ENCODE measurements at regions not wholly inside any gene's neighbourhood (a gene's known extent, or its start where the extent isn't known, plus 50 kb on each side); places are given as distances from the start of the nearest gene placed in this dataset.

- Histone ChIP-seq H3K9me3 (no peaks in the 10 kb centered on the region), H3K4me1 (no peaks in the 10 kb centered on the region), H3K36me3 (no peaks in the 10 kb centered on the region), H3K27me3 (no peaks in the 10 kb centered on the region), H3K27ac (no peak overlapping the region), H3K4me3 (no peak overlapping the region)
- TF ChIP-seq CTCF (IDR thresholded peaks at IDR 0.05) (no peak), POLR2A (IDR thresholded peaks at IDR 0.05) (no peak)
- no peak for ATAC-seq
- intact Hi-C loops (cut with DNase I) = no loop called here
- 32% methylated on average over 4 of the region's 4 CpGs for WGBS (ENCODE audit: insufficient coverage, low coverage, low lambda C conversion rate, missing lambda C conversion rate)
- no peak for DNase-seq
Measured at GRCh38 chr18:39938676-39939608, 2016.1 kb upstream of the PIK3C3 start.

GRCh38 chr18:39935598-39935997 is 2019.4 kb upstream of the PIK3C3 start:
- Histone ChIP-seq H3K27ac (no peak overlapping the region), H3K27me3 (no peaks in the 10 kb centered on the region), H3K4me1 (no peaks in the 10 kb centered on the region), H3K4me3 (no peak overlapping the region), H3K36me3 (no peaks in the 10 kb centered on the region), H3K9me3 (no peaks in the 10 kb centered on the region)
- ATAC-seq = no peak
- WGBS (ENCODE audit: insufficient coverage, low coverage, low lambda C conversion rate, missing lambda C conversion rate) = 10% methylated on average over 2 of the region's 2 CpGs
- no peak for DNase-seq
- intact Hi-C loops (cut with DNase I) = no loop called here
- TF ChIP-seq CTCF (IDR thresholded peaks at IDR 0.05) = no peak
- TF ChIP-seq POLR2A (IDR thresholded peaks at IDR 0.05) = no peak

- Histone ChIP-seq H3K36me3 (no peaks in the 10 kb centered on the region), H3K4me3 (no peak overlapping the region), H3K9me3 (no peaks in the 10 kb centered on the region), H3K4me1 (no peaks in the 10 kb centered on the region), H3K27me3 (no peaks in the 10 kb centered on the region), H3K27ac (no peak overlapping the region)
- TF ChIP-seq POLR2A (IDR thresholded peaks at IDR 0.05) = no peak
- TF ChIP-seq CTCF (IDR thresholded peaks at IDR 0.05) = no peak
- WGBS (ENCODE audit: insufficient coverage, low coverage, low lambda C conversion rate, missing lambda C conversion rate) = 47% methylated on average over 2 of the region's 2 CpGs
- ATAC-seq = no peak
- no peak for DNase-seq
- intact Hi-C loops (cut with DNase I) = no loop called here
Measured at GRCh38 chr18:39918847-39919246, 2036.2 kb upstream of the PIK3C3 start.

GRCh38 chr18:39913672-39914366 is 2041.2 kb upstream of the PIK3C3 start:
- ATAC-seq (no peak), DNase-seq (no peak)
- no peaks in the 10 kb centered on the region for H3K4me1 ChIP-seq
- TF ChIP-seq POLR2A (IDR thresholded peaks at IDR 0.05) = no peak
- no peak for TF ChIP-seq CTCF (IDR thresholded peaks at IDR 0.05)
- H3K4me3 ChIP-seq = no peak overlapping the region
- 44% methylated on average over 4 of the region's 4 CpGs for WGBS (ENCODE audit: insufficient coverage, low coverage, low lambda C conversion rate, missing lambda C conversion rate)
- no peaks in the 10 kb centered on the region for H3K36me3 ChIP-seq
- H3K27ac ChIP-seq = no peak overlapping the region
- intact Hi-C loops (cut with DNase I) = no loop called here
- no peaks in the 10 kb centered on the region for H3K9me3 ChIP-seq
- no peaks in the 10 kb centered on the region for H3K27me3 ChIP-seq
